GM19043 (cell line): ENCODE measurements at regions not wholly inside any gene's neighbourhood (a gene's known extent, or its start where the extent isn't known, plus 50 kb on each side); places are given as distances from the start of the nearest gene placed in this dataset.

Experiments
- ATAC-seq: cut with Tn5 transposase; IDR thresholded peaks from one replicate; pipeline ENCODE4 v1.9.1; 2021; ENCODE audit warnings: low read depth; ENCODE audit not compliant: unreplicated experiment

GRCh38 chr18:45363196-45363595 is 252.1 kb upstream of the SLC14A2 start:
- ATAC-seq, result no peak

- ATAC-seq, result no peak
Observed at GRCh38 chr18:45365835-45366234, 249.4 kb upstream of the SLC14A2 start.

- ATAC-seq, result no peak
Observed at GRCh38 chr18:45370255-45371010, 244.8 kb upstream of the SLC14A2 start.

GRCh38 chr18:45373286-45373880 is 241.9 kb upstream of the SLC14A2 start:
- no peak for ATAC-seq

- ATAC-seq, result no peak
Observed at GRCh38 chr18:45374236-45374635, 241.0 kb upstream of the SLC14A2 start.

- ATAC-seq, result no peak
Observed at GRCh38 chr18:45374878-45375630, 240.2 kb upstream of the SLC14A2 start.

GRCh38 chr18:45376193-45376592 is 239.1 kb upstream of the SLC14A2 start:
- ATAC-seq, result no peak

GRCh38 chr18:45378308-45378707 is 237.0 kb upstream of the SLC14A2 start:
- no peak for ATAC-seq

GRCh38 chr18:45378933-45379332 is 236.3 kb upstream of the SLC14A2 start:
- no peak for ATAC-seq

GRCh38 chr18:45379903-45380302 is 235.4 kb upstream of the SLC14A2 start:
- ATAC-seq, result no peak

- ATAC-seq, result no peak
Observed at GRCh38 chr18:45381282-45381681, 234.0 kb upstream of the SLC14A2 start.

GRCh38 chr18:45383228-45383627 is 232.0 kb upstream of the SLC14A2 start:
- no peak for ATAC-seq

- no peak for ATAC-seq
Observed at GRCh38 chr18:45384137-45384961, 230.9 kb upstream of the SLC14A2 start.

GRCh38 chr18:45384962-45385315 is 230.3 kb upstream of the SLC14A2 start:
- no peak for ATAC-seq

- no peak for ATAC-seq
Observed at GRCh38 chr18:45386041-45386655, 229.1 kb upstream of the SLC14A2 start.

GRCh38 chr18:45387229-45387628 is 228.0 kb upstream of the SLC14A2 start:
- ATAC-seq, result no peak

GRCh38 chr18:45398448-45398847 is 216.8 kb upstream of the SLC14A2 start:
- no peak for ATAC-seq

- no peak for ATAC-seq
Observed at GRCh38 chr18:45399146-45399545, 216.1 kb upstream of the SLC14A2 start.

- no peak for ATAC-seq
Observed at GRCh38 chr18:45399643-45400042, 215.6 kb upstream of the SLC14A2 start.

- ATAC-seq, result no peak
Observed at GRCh38 chr18:45402485-45403056, 212.7 kb upstream of the SLC14A2 start.
